KOPT-K1 (cell line): ENCODE measurements at regions not wholly inside any gene's neighbourhood (a gene's known extent, or its start where the extent isn't known, plus 50 kb on each side); places are given as distances from the start of the nearest gene placed in this dataset.

Experiments
- H3K27ac ChIP-seq: fragments of 200-600 bp; sonication (generic); 2 replicates; pipeline ENCODE4 v1.5.1; 2016; ENCODE audit warnings: antibody characterized with exemption, mild to moderate bottlenecking, low read depth, low read length; ENCODE audit not compliant: poor library complexity, severe bottlenecking
- H3K36me3 ChIP-seq: fragments of 200-600 bp; sonication (generic); 2 replicates; pipeline ENCODE4 v1.5.1; 2017; ENCODE audit warnings: antibody characterized with exemption, mild to moderate bottlenecking, low read length, moderate library complexity; ENCODE audit not compliant: insufficient read depth
- H3K9me3 ChIP-seq: fragments of 200-600 bp; sonication (generic); 2 replicates; pipeline ENCODE4 v1.5.1; 2017; ENCODE audit warnings: antibody characterized with exemption, low read length, mild to moderate bottlenecking; ENCODE audit not compliant: insufficient read depth, poor library complexity, severe bottlenecking

- Histone ChIP-seq H3K27ac (no peak overlapping the region), H3K9me3 (no peaks in the 10 kb centered on the region), H3K36me3 (no peaks in the 10 kb centered on the region)
These were observed 79.2 kb upstream of the COL5A2 start for GRCh38 chr2:189258616-189259365.

- Histone ChIP-seq H3K9me3 (no peaks in the 10 kb centered on the region), H3K36me3 (no peaks in the 10 kb centered on the region), H3K27ac (no peak overlapping the region)
These were observed 80.8 kb upstream of the COL5A2 start for GRCh38 chr2:189260361-189260814.

- H3K36me3 ChIP-seq = no peaks in the 10 kb centered on the region
- H3K9me3 ChIP-seq = no peaks in the 10 kb centered on the region
- H3K27ac ChIP-seq = no peak overlapping the region
These were observed 81.9 kb upstream of the COL5A2 start for GRCh38 chr2:189261431-189261841.

GRCh38 chr2:189261916-189262315 is 82.4 kb upstream of the COL5A2 start:
- Histone ChIP-seq H3K27ac (no peak overlapping the region), H3K36me3 (no peaks in the 10 kb centered on the region), H3K9me3 (no peaks in the 10 kb centered on the region)

GRCh38 chr2:189265696-189266320 is 86.2 kb upstream of the COL5A2 start:
- Histone ChIP-seq H3K27ac (no peak overlapping the region), H3K9me3 (no peaks in the 10 kb centered on the region)

GRCh38 chr2:189267491-189267890 is 87.9 kb upstream of the COL5A2 start:
- Histone ChIP-seq H3K27ac (no peak overlapping the region), H3K36me3 (no peaks in the 10 kb centered on the region), H3K9me3 (no peaks in the 10 kb centered on the region)

More at GRCh38 chr2:189265696-189266320, 86.2 kb upstream of the COL5A2 start:
- H3K36me3 ChIP-seq = no peaks in the 10 kb centered on the region

DNA sequence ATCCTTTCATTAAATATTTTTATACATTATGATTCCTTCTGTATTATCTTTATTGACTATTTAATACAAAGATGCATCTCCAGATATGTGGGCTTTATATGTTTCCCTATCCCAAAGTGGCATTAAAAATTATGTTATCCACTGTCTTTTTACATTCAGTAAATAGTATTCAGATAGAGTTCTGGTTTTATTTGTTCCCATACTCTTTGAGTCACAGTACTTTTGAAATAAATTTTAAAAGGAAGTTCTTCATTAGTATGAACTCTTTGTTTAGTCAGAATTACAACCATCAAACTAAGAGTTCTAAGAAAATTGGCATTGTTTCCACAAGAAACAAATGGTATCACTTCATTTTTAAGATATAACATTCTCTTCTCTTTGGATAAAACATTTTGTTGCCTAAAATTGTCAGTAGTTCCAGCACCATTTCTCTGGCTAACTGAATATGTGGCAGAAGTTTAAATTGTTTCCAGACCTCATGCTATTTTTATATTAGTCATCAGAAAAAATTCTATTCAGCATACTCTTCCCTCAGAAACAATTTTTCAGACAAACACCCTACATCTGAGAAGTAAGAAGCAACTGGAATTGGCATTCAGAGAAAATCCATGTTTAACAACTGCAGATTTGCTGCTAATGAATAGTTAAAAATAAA is 88.5 kb upstream of the COL5A2 start:
- Histone ChIP-seq H3K9me3 (no peaks in the 10 kb centered on the region), H3K27ac (no peak overlapping the region), H3K36me3 (no peaks in the 10 kb centered on the region)

- H3K36me3 ChIP-seq = no peaks in the 10 kb centered on the region
- no peak overlapping the region for H3K27ac ChIP-seq
- no peaks in the 10 kb centered on the region for H3K9me3 ChIP-seq
These were observed 89.2 kb upstream of the COL5A2 start for GRCh38 chr2:189268763-189269162.

GRCh38 chr2:189273734-189274133 is 94.2 kb upstream of the COL5A2 start:
- Histone ChIP-seq H3K9me3 (no peaks in the 10 kb centered on the region), H3K27ac (no peak overlapping the region), H3K36me3 (no peaks in the 10 kb centered on the region)

DNA sequence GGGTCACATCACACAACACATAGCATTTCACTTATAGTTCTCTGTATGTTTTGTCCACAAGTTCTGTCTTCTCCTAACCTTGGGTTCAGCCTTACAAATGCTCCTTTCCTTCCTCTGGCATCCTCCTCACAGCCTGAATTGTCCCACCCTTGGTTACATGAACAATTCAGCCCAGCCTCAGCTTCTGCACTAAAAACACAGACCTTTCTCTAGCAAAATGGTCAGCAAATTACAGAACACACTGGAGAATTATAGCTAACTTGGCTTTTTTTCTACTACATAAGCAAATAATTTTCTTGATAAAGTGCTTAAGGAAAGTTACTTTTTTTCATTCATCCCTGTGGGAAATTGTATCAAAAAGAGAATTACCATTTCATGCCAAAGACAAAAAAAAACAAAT is 94.8 kb upstream of the COL5A2 start:
- H3K36me3 ChIP-seq = no peaks in the 10 kb centered on the region
- H3K27ac ChIP-seq = no peak overlapping the region
- no peaks in the 10 kb centered on the region for H3K9me3 ChIP-seq

DNA sequence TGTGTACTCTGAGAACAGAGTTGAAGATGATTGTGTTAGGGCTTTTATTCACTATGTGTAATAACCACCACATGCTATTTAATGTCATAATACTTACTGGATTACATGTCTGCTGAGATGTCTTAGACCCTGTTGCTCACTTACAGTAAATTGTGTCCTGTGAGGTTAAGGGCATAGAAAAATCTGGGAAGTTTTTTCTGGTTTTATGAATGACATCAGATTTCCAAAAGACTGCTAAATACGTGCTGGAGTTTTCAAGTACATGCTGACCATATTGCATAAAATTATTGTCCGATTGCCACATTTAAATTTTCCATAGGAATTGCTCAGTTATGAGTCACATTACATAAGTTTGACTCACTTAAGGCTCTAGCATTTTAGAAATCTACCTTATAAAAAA is 96.7 kb upstream of the COL5A2 start:
- H3K27ac ChIP-seq = no peak overlapping the region
- no peaks in the 10 kb centered on the region for H3K36me3 ChIP-seq
- H3K9me3 ChIP-seq = no peaks in the 10 kb centered on the region

- Histone ChIP-seq H3K9me3 (no peaks in the 10 kb centered on the region), H3K27ac (no peak overlapping the region), H3K36me3 (no peaks in the 10 kb centered on the region)
These were observed 101.6 kb upstream of the COL5A2 start for GRCh38 chr2:189281201-189281600.

DNA sequence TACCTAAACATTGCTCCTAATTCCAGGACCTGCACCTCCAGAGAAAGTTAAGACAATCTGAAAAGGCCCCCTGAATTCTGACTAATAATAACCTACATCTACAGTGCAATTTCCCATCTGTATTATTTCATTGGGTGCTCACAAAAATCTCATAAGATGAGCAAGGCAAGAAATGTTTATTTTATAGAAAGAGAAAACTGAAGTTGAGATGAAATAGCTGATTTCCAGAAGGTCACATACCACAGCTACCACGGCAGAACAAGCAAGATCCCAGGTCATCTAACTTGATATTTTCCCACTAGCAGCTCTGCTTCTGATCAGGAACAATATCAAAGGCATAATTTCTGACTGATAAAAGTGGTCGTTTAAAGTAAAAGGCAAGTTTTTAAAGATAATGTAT is 105.8 kb upstream of the COL5A2 start:
- Histone ChIP-seq H3K9me3 (no peaks in the 10 kb centered on the region), H3K36me3 (no peaks in the 10 kb centered on the region), H3K27ac (no peak overlapping the region)

GRCh38 chr2:189285962-189286645 is 106.5 kb upstream of the COL5A2 start:
- no peak overlapping the region for H3K27ac ChIP-seq
- H3K36me3 ChIP-seq = no peaks in the 10 kb centered on the region
- no peaks in the 10 kb centered on the region for H3K9me3 ChIP-seq

DNA sequence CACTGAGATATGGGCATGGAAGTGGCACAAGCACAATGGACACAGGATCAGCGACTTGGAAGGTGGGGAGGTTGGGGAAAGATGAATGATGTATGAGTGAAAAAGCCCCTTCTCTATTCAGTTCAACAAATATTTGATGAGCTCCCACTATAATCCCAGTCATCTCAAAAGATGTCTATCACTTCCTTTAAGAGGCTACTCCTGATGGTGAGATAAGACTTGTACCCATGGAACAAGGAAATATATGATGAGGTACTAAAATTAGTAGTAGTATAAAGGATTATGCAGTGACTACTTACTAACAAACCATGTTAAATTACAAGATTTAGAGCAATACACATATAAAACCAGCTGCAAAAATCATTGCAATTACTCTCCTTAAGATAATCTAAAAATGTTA is 107.8 kb upstream of the COL5A2 start:
- Histone ChIP-seq H3K36me3 (no peaks in the 10 kb centered on the region), H3K9me3 (no peaks in the 10 kb centered on the region), H3K27ac (no peak overlapping the region)
